GM18858 (cell line): ENCODE measurements at regions not wholly inside any gene's neighbourhood (a gene's known extent, or its start where the extent isn't known, plus 50 kb on each side); places are given as distances from the start of the nearest gene placed in this dataset.
A peak's percentile ranks its signal among the peaks of the same experiment; 100 is the strongest.

Experiments
- ATAC-seq: cut with Tn5 transposase; IDR thresholded peaks from one replicate; pipeline ENCODE4 v1.9.1; 2021; ENCODE audit not compliant: unreplicated experiment

GRCh38 chrX:109312757-109313156, 169.1 kb downstream of the GUCY2F start:
- no peak for ATAC-seq

- no peak for ATAC-seq
These were observed 171.9 kb downstream of the GUCY2F start for GRCh38 chrX:109310031-109310430.

DNA sequence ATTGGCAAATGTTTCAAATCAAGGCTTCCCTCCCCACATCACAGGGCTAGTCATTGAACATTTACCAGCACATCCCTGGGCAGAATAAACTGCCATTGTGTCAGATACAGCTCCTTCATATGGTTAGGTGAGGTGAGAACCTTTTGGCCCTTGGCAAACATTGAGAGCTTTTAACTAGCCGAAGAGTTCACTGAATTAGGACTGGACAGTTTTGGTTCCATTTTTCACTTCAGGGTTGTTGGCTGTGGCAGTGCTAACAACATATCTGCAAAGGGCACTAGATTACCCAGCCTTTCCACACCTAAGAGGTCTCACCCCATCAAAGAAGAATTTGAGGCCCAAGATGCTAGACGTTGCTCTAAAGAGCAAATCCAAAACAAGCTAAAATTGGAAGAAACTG, 180.7 kb downstream of the GUCY2F start:
- no peak for ATAC-seq

- ATAC-seq, result no peak
These were observed 181.5 kb downstream of the GUCY2F start for GRCh38 chrX:109300415-109300814.

- ATAC-seq, result no peak
These were observed 182.8 kb downstream of the GUCY2F start for GRCh38 chrX:109299091-109299490.

DNA sequence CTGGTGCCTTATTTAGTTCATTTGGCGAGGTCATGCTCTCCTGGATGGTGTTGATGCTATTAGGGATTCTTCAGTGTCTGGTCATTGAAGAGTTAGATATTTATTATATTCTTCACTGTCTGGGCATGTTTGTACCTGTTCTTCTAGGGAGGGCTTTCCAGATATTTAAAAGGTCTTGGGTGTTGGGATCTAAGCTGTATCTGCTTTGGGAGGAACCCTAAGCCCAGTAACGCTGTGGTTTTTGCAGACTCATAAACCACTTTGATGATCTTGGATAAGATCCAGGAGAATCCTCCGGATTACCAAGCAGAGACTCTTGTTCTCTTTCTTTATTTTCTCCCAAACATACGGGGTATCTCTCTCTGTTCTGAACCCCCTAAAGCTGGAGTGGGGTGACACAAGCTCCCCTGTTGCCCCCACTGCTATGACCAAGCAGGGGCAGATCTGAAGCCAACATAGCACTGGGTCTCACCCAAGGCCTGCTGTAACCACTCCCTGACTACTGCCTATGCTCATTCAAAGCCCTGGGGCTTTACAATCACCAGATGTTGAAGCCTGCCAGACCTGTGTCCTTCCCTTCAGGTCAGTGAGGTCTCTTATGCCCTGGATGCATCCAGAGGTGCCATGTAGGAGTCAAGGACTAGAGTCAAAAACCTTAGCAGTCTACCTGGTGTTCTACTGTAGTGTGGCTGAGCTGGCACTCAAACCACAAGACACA, 187.6 kb downstream of the GUCY2F start:
- no peak for ATAC-seq

- peak; percentile 35 for ATAC-seq
These were observed 198.0 kb downstream of the GUCY2F start for GRCh38 chrX:109283870-109284269.

DNA sequence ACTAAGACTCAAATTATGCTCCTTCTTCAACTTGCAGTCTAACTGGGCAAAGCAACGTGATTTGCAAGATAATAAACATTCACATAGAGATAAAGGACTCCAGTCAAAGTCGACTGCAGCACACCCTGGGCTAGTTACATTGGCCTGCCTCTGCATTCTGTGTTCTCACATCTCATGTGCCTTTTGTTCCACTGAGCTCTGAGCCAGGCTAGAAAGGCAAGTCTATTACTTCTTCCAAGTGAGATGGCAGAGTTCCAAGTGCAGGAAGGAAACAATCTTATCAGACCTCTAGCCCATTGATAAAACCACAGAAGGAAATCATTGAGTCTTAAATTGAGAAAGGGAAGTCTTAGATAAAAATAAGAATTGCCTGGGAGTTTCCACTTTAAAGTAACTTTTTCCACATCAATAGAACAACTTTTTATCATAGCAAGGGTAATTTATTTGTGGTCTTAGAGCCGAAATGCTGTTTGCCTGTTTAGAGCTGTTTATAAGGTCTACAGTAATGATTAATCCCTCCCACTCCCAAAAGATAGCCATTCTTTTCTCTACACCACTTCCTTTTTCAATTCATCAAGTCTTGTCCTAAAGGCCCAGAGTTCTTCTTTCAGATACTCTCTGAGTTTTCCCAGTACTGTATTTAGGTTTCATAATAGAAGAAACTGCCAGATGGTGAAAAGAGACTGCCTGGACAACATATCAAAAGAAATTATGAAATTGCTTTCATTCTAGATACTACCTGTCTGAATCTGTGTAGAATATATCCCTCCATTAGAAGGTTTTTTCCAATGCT, 200.2 kb downstream of the GUCY2F start:
- peak; percentile 53 for ATAC-seq

- no peak for ATAC-seq
These were observed 207.1 kb downstream of the GUCY2F start for GRCh38 chrX:109274806-109275205.

GRCh38 chrX:109270580-109271484, 211.1 kb downstream of the GUCY2F start:
- peak; percentile 91 for ATAC-seq

DNA sequence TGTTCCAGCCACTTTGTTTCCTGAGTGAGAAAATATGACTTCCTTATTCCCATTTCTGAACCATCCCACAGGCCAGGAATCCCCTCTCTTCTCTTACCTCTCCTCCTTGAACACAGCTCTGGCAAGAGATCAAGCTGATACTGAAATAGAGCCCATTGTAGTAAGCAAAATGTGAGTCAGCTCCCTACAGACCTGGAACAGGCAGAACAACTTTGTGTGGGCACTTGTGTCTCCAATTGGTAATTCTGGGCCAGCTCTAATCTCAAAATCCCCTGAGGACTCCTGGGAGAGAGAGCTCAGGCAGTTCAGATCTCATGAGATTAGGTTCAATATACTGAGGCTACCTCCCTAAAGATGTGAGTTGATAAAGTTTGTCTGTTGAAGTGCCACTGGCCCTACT, 213.5 kb downstream of the GUCY2F start:
- no peak for ATAC-seq

GRCh38 chrX:109266034-109266433, 215.9 kb downstream of the GUCY2F start:
- ATAC-seq, result no peak

DNA sequence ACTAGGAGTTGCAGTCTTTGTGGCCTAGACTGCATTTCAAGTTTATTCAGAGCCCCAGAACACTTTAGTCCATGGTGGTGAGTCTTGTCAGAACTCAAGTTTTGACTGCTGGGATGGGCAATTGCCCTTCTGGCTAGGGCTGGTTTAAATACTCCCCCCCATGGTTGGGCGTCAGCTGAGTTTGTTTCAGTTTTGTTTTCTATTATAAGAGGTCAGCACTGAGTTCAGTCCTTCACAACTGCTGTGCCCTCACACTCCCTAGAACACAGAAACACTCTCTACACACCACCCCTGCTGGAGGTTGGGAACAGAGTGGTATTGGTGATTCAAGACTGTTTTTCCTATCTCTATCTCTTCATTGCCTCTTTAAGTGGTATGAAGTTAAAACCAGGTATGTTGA, 217.0 kb downstream of the GUCY2F start:
- ATAC-seq, result peak; percentile 50

- no peak for ATAC-seq
These were observed 220.6 kb downstream of the GUCY2F start for GRCh38 chrX:109261279-109261678.

- ATAC-seq, result no peak
These were observed 229.1 kb downstream of the GUCY2F start for GRCh38 chrX:109252789-109253188.

DNA sequence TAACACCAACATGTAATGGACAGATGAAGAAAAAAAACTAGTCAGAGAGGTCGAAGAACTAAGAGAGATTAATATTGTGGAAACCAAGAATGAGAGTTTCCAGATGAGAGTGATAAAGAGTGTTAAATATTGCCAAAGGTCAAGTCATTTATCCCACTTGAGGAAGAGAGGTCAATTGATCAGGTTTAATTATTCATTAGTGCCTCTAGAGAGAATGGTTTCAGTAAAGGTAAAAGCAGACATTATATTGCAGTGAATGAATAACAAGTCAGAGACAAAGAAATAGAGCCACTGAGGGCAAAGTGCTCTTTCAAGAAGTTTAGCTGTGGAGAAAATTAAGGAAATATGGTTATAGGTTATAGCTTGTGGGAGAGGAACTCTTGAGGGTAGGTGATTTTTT, 263.1 kb downstream of the GUCY2F start:
- no peak for ATAC-seq

DNA sequence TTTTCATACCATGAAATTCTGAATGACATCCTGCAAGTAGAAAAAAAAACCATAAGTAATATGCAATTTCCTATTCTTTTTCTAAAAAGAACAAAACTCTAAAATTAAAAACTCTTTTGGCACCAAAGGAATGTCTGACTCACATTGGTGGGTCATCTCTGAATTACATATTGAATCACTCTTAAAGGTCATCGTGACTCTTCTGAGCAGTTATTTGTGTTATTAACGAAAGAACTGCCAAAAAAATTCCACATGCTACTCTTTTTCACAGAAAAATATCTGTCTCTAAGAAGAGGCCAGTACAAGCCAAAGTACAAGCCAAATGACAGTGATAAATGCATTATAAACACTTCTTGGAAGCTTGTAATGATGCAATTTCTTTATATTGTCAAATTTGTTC, 282.2 kb downstream of the GUCY2F start:
- no peak for ATAC-seq

DNA sequence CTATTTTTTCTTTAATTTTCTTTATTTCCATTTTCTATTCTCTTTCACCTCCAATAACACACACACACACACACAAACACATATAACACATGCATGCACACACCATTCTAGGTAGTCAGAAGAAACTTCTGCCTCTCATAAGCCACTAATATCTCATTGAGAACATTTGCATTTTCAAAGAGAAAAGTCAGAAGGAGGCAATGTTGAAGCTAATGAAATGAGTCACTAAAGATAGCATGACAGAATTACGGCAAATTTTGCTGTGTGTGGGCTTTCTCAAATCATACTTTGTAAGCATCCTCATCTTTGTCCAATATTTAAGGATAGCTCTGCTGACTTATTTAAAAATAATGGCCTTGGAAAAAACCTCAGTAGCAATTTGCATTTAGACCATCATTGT, 291.3 kb downstream of the GUCY2F start:
- no peak for ATAC-seq

DNA sequence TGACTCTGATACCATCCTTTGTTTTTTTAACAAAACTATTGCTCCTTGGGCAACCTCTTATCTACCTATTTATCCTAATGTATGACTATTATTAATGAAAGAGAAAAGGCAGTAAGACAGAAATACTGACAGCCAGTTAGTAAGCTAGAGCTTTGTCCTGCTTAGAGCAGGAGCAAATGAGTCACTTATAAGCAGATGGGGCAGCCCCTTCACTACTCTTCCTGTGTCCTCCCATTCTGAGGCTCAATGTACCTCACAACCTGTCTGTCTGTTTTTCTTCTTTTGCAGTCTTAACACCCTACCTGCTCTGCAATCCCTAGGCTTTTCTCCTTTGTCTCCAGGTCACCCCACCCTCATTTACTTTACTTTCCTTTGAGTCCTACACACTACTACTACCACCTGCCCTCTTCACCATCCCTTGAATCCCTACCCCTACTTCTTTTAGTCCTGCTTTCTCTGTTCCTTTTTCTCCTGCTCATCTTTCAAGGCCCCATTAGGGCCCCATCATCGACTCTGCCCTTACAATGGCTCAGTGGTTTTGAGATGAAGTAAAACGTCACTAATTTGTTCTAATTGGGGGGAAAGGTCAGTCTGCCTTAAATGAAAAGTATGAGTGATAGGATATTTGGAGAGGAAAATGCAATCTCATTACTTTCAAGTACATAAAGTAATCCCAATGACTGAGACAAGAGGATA, 294.3 kb downstream of the GUCY2F start:
- peak; percentile 81 for ATAC-seq

- ATAC-seq, result no peak
These were observed 294.9 kb downstream of the GUCY2F start for GRCh38 chrX:109186939-109187338.
